Epithelial cell of proximal tubule (primary cell): ENCODE measurements at regions not wholly inside any gene's neighbourhood (a gene's known extent, or its start where the extent isn't known, plus 50 kb on each side); places are given as distances from the start of the nearest gene placed in this dataset.

Source experiments
- DNase-seq: peaks from one replicate; pipeline ENCODE4 v3.0.0-alpha.2; 2011; ENCODE audit warnings: low read depth
- H3K4me3 ChIP-seq: 2 replicates; pipeline ENCODE4 v1.5.1; 2011; ENCODE audit warnings: low read depth, mild to moderate bottlenecking, low read length
- TF ChIP-seq, protein P1 (sequence below): conservative IDR thresholded peaks from 2 replicates; pipeline ENCODE4 v1.5.1; 2012; ENCODE audit warnings: low read depth, mild to moderate bottlenecking, low read length

DNA sequence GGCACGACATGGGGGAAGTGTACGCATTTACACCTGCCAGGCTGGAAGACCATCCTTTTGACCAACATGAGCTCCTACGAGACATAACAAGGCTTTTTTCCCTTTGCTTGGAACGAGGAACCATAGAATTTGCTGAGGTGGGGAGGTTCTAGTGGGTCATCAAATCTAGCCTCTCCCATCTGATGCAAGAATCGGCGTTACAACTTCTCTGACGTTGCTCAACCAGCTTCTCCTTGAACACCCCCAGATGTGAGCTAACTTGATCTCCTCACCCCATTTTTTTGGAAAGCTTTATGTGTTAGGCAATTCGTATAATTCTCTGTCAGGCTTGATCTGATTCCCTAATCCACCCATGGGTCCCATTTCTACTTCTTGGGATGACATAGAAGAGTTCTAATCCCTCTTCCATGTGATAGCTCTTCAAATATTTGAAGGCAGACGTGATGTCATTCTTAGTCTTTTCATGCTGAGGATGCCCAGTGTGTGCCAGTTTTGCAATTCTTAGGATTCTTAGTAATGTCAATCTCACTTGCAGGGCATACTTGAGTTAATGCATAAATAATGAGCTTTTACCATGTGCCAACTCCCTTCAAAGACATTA lies 163.6 kb upstream of the PARP11 start:
- TF ChIP-seq, protein P1, sequence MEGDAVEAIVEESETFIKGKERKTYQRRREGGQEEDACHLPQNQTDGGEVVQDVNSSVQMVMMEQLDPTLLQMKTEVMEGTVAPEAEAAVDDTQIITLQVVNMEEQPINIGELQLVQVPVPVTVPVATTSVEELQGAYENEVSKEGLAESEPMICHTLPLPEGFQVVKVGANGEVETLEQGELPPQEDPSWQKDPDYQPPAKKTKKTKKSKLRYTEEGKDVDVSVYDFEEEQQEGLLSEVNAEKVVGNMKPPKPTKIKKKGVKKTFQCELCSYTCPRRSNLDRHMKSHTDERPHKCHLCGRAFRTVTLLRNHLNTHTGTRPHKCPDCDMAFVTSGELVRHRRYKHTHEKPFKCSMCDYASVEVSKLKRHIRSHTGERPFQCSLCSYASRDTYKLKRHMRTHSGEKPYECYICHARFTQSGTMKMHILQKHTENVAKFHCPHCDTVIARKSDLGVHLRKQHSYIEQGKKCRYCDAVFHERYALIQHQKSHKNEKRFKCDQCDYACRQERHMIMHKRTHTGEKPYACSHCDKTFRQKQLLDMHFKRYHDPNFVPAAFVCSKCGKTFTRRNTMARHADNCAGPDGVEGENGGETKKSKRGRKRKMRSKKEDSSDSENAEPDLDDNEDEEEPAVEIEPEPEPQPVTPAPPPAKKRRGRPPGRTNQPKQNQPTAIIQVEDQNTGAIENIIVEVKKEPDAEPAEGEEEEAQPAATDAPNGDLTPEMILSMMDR = no peak
- H3K4me3 ChIP-seq = no peak overlapping the region
- peak; percentile 52 for DNase-seq

DNA sequence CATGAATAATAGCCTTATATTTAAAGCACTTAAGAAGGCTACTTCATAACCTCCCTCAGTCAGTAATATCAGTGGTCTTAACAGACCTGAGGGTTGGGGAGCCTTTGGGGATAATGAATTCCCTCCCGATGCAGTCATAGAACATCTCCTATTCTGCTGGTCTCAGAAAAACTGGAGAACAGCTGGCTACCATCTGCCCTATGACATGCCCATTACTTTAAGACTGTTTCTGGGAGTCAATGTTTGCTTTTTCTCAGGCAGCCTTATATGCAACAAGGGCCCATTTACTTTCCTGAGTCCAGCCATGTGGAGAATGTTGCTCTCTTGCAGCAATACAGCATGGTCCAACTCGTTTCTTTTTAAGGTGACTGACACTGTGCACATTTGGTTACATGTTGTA lies 161.7 kb upstream of the PARP11 start:
- TF ChIP-seq, protein P1 = no peak
- no peak overlapping the region for H3K4me3 ChIP-seq

DNA sequence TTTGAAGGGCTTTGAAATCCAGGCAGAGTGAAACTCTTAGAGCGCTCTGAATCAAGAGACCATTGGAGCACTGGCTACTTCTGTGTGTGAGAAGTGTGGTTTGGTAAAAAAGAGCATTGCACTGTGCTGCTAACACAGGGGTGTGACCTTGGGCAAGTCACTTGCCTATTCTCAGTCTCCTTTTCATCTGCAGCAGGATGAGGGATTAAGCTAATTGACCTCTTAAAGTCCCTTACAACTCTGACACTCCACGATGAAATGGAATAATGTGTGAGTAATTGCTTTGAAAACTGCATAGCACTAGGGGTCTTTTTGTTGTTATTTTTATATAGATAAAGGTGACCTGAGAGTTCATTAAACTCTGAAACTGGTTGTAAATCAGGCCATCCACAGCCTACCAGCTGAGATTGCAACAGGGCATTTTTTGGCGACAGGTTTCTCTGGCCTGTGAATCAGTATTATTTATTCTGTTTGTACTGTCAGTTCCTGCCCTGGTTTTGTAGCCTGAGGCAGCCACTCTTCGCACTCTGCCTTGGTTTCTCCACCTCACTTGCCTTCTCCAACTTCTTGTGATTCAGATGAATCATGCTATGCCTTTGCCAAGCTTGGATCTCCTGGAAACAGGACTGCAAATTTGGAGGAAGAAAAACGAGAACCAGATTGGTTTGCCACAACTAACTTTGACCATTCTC lies 159.9 kb upstream of the PARP11 start:
- TF ChIP-seq, protein P1 = no peak
- no peak for DNase-seq
- H3K4me3 ChIP-seq = no peak overlapping the region

More for the DNA sequence above, 161.7 kb upstream of the PARP11 start:
- no peak for DNase-seq

DNA sequence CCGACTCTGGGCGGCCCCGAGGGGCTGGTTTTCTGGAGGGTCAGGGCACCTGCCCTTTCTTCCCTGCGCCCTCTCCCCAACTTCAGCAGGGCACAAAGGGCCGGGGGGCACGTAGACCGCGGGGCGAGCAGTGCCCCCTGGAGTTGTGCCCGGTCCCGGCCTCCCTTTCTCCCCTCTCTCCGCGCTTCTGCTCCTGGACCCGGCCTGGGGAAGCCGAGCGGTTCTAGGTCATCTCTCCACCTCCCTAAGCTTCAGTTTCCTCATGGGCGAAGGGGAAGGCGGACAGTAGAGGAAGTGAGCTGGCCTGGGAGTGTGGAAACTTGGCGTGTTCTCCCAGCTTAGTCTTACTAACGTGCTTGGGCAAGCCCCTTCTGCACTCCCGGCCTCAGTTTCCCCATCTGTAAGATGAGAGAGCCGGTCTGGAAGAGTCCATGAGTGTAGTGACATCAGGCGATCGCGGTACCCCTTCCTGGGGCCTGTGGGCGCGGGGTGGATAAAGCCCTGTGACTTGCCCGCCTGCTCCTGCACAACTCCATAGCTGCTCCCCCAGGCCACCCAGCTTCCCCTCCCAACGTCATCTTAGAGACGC lies 158.6 kb upstream of the PARP11 start:
- no peak for DNase-seq
- TF ChIP-seq, protein P1 = peak; percentile 5
- peak overlapping the region; percentile 46 for H3K4me3 ChIP-seq

DNA sequence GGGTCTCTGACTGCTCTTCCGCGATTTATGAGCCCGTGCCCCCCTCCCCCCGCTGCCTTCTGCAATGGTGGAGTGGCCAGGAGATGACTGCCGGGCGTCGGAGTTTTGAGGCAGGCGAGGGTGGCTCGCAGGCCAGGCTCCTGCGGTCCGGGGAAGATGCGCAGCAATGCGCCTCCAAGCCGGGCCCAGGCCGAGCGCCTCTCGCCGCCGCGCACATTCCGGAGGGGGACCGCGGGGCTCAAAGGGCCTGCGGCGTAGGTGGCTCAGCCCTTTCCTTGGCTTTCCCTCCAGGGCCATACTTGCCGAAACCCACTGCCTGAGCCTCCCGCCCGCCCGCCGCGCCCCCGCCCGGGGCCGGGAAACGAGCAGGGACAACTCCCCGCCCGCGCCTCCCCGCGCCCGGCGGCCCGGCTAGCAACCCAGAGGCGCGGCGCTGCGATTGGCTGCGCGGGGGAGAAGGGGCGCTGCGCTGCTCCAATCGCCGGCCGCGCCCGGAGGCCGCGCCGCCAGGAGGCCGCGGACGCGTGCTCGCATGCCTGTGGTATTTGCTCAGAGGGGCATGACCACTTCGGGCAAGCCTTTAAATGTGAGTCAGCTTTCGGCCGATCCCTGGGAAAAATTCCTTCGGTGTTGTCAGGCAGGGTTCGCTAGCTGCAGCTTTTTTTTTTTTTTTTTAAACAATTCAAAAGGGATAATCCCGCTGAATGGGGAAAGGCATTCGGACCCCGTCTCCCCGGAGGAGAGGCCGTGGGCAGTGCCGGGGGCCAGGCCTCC lies 157.9 kb upstream of the PARP11 start:
- peak overlapping the region; percentile 46 for H3K4me3 ChIP-seq
- DNase-seq = peak; percentile 92
- TF ChIP-seq, protein P1 = no peak

DNA sequence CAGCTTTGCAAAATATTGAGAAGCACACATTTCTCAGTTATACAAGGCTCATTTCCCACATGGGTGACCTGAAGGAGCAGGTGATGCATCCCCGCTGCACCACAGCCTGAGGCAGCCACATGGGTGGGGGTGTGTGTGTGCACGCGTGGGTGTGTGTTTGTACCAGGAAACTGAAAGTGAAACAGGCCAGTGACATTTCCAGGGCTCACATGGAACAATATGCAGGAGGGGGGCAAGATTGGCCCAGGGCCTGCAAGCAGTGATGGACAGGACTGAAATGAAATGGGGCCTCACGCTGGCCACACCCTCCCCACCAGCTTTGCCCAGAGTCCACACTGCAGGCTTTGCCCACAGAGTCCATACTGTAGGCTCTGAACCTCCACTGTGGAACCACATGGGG lies 154.2 kb upstream of the PARP11 start:
- no peak overlapping the region for H3K4me3 ChIP-seq
- no peak for DNase-seq
- TF ChIP-seq, protein P1 = no peak
